LNCaP clone FGC (cell line): ENCODE measurements at regions not wholly inside any gene's neighbourhood (a gene's known extent, or its start where the extent isn't known, plus 50 kb on each side); places are given as distances from the start of the nearest gene placed in this dataset.

ENCODE experiments used
- DNase-seq: peaks from one replicate; pipeline ENCODE4 v3.0.0-alpha.2; 2011; ENCODE audit warnings: low read depth
- H3K4me3 ChIP-seq: 2 replicates; pipeline ENCODE4 v1.5.1; 2011; ENCODE audit warnings: mild to moderate bottlenecking, low read depth, low read length, control low read depth
- CTCF ChIP-seq: IDR thresholded peaks from 2 replicates; pipeline ENCODE4 v1.5.1; 2012; ENCODE audit warnings: mild to moderate bottlenecking; ENCODE audit not compliant: control insufficient read depth, insufficient read depth; ENCODE audit errors: extremely low read depth

- TF ChIP-seq CTCF, result no peak
- DNase-seq, result no peak
- H3K4me3 ChIP-seq, result no peak overlapping the region
Observed at GRCh38 chr2:117631152-117631945, 183.1 kb upstream of the DDX18 start.

GRCh38 chr2:117635481-117635880 lies 179.0 kb upstream of the DDX18 start:
- no peak for DNase-seq
- H3K4me3 ChIP-seq, result no peak overlapping the region
- no peak for TF ChIP-seq CTCF

- TF ChIP-seq CTCF, result no peak
- no peak for DNase-seq
Observed at GRCh38 chr2:117639401-117639800, 175.1 kb upstream of the DDX18 start.

GRCh38 chr2:117644403-117644802 lies 170.1 kb upstream of the DDX18 start:
- no peak for DNase-seq
- TF ChIP-seq CTCF, result no peak
- no peak overlapping the region for H3K4me3 ChIP-seq

More at GRCh38 chr2:117639401-117639800, 175.1 kb upstream of the DDX18 start:
- H3K4me3 ChIP-seq, result no peak overlapping the region

GRCh38 chr2:117645458-117645857 lies 169.0 kb upstream of the DDX18 start:
- no peak for DNase-seq
- TF ChIP-seq CTCF, result no peak
- no peak overlapping the region for H3K4me3 ChIP-seq

- TF ChIP-seq CTCF, result no peak
- no peak overlapping the region for H3K4me3 ChIP-seq
- no peak for DNase-seq
Observed at GRCh38 chr2:117646099-117646498, 168.4 kb upstream of the DDX18 start.

- H3K4me3 ChIP-seq, result no peak overlapping the region
- TF ChIP-seq CTCF, result no peak
- DNase-seq, result no peak
Observed at GRCh38 chr2:117646872-117647271, 167.6 kb upstream of the DDX18 start.
